ENCODE measurements at regions not wholly inside any gene's neighbourhood (a gene's known extent, or its start where the extent isn't known, plus 50 kb on each side); places are given as distances from the start of the nearest gene placed in this dataset.
A peak's percentile ranks its signal among the peaks of the same experiment; 100 is the strongest.

DNA sequence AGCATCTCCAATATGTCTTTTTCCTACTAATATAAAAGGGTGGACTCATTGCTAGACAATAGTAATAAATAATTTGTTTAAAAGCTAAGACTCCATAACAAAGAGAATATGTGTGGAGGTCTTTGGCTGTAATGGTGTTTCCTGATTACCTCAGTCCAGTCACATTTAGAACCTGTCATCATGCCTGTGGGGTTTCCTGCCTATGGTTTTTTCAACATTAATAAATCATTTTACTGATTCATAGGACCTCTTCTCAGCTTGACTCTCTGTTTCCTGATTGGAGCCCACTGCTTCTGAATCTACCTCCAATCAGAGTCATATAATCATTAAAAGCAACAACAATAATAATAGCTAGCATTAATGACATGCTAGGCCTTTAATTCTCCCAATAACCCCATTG, 52.4 kb upstream of the GNAI1 start:
- Histone ChIP-seq H3K9me3 (replicated peaks in 1 of 11) (peaks cover 0 to 8% (median 0%) of the 10 kb centered on the region in 11 experiments; a peak in 8 of 22 replicates), H3K27ac (no peak overlapping the region), H3K4me1 (peaks cover 8 to 15% (median 10%) of the 10 kb centered on the region in 10 experiments; a peak in 15 of 20 replicates), H3K9ac (no peak overlapping the region), H4K20me1 (no peaks in the 10 kb centered on the region), H3K4me2 (no peak overlapping the region), H3K27me3 (no peaks in the 10 kb centered on the region), H3K4me3 (no peak overlapping the region), H3K36me3 (no peaks in the 10 kb centered on the region)
- TF ChIP-seq Cebpa-rat (IDR thresholded peaks at IDR 0.05) = no peak

DNA sequence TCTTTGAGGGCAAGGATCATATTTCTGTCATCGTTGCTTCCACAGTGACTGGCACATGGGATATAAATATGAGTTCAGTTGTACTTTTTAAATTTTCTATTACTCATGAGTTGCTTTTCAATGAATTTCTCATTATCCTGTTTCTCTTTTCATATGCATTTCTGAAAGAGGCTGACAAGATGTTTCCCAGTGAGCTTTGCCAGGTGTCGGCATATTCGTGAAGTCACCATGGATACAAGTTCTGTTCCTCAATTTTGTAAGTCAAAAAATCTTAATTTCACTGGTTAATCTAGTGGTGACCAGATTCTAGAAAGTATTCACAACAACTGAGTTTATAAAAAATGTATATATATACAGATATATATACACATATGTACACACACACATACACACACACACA, 55.7 kb upstream of the GNAI1 start:
- H3K4me2 ChIP-seq = peak overlapping the region in 6 of 11 experiments; percentile 53 to 77 (median 62); a peak in 8 of 22 replicates
- H3K9ac ChIP-seq = no peak overlapping the region
- H3K27me3 ChIP-seq = no peaks in the 10 kb centered on the region
- no peaks in the 10 kb centered on the region for H4K20me1 ChIP-seq
- H3K27ac ChIP-seq = peak overlapping the region in 1 of 11 experiments; percentile 30; a peak in 1 of 22 replicates
- 0 out of 20 replicates have a peak overlapping the region, but pooled peaks of 1 of the 10 experiments have one; percentile 20 for H3K4me3 ChIP-seq
- peaks cover 0 to 7% (median 0%) of the 10 kb centered on the region in 11 experiments; a peak in 6 of 22 replicates for H3K9me3 ChIP-seq (replicated peaks in 1 of 11)
- TF ChIP-seq Cebpa-rat (IDR thresholded peaks at IDR 0.05) = no peak
- H3K36me3 ChIP-seq = no peaks in the 10 kb centered on the region
- H3K4me1 ChIP-seq = peaks cover 8 to 15% (median 10%) of the 10 kb centered on the region in 10 experiments; a peak in 15 of 20 replicates

DNA sequence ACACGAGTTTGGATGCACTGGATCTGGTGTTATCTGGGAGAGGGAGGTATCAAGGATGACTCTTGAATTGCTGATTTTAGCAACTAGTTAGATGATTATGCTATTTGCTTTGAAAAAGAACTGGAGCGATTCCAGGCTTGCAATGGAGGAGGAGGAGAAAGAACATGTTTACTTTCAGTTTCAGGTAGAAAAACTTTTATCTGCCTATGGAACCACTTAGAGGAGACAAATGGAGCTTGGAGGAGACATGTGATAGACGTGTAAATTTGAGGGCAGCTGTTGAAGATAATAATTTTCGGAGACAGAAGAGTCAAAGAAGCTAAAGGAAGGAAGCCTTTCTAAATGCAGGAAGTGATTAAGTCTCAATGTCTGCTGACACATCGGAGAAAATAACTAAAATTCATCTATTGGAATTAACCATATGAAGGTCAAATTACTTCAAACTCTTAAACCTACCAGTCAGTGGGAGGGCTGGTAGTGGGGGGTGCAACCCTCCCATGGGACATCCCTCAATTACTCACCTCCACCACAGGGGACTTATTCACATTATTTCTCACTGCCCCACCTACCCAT, 56.4 kb upstream of the GNAI1 start:
- no peaks in the 10 kb centered on the region for H3K36me3 ChIP-seq
- H3K9me3 ChIP-seq (replicated peaks in 1 of 11) = peaks cover 0 to 7% (median 0%) of the 10 kb centered on the region in 11 experiments; a peak in 6 of 22 replicates
- peak overlapping the region in 5 of 10 experiments; percentile 4 to 20 (median 19); a peak in 4 of 20 replicates for H3K4me3 ChIP-seq
- no peak for TF ChIP-seq Cebpa-rat (IDR thresholded peaks at IDR 0.05)
- H3K4me1 ChIP-seq = peaks cover 8 to 15% (median 10%) of the 10 kb centered on the region in 10 experiments; a peak in 15 of 20 replicates
- H3K4me2 ChIP-seq = peak overlapping the region; percentile 39 to 77 (median 53)
- H3K27ac ChIP-seq = peak overlapping the region in 3 of 11 experiments; percentile 8 to 47 (median 30); a peak in 4 of 22 replicates
- H4K20me1 ChIP-seq = no peaks in the 10 kb centered on the region
- peak overlapping the region in 1 of 11 experiments; percentile 34; a peak in 1 of 22 replicates for H3K9ac ChIP-seq
- no peaks in the 10 kb centered on the region for H3K27me3 ChIP-seq

DNA sequence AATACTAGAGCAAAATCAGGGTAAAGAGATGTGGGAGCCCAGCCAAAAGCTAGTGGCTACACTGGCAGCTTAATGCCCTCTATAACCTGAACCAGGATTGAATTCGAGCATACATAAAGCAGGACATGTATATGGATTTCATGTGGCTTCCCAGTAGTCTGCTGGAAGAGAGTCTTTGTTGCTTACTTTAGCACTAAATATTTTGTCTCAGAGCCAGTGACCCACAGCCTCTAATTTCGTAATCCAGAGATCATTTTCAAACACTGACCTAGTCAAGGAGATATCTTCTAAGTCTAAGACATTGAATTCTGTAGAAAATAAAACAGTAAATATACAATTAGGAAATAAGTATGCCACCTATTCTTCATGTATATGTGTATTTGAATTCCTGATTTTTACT, 64.2 kb upstream of the GNAI1 start:
- H3K9me3 ChIP-seq (replicated peaks in 1 of 11) = peaks cover 13 to 31% (median 19%) of the 10 kb centered on the region in 11 experiments
- TF ChIP-seq Cebpa-rat (IDR thresholded peaks at IDR 0.05) = no peak
- H3K27ac ChIP-seq = no peak overlapping the region
- no peak overlapping the region for H3K9ac ChIP-seq
- no peaks in the 10 kb centered on the region for H3K36me3 ChIP-seq
- H3K27me3 ChIP-seq = no peaks in the 10 kb centered on the region
- no peak overlapping the region for H3K4me2 ChIP-seq
- H4K20me1 ChIP-seq = no peaks in the 10 kb centered on the region
- no peaks in the 10 kb centered on the region for H3K4me1 ChIP-seq
- H3K4me3 ChIP-seq = no peak overlapping the region

DNA sequence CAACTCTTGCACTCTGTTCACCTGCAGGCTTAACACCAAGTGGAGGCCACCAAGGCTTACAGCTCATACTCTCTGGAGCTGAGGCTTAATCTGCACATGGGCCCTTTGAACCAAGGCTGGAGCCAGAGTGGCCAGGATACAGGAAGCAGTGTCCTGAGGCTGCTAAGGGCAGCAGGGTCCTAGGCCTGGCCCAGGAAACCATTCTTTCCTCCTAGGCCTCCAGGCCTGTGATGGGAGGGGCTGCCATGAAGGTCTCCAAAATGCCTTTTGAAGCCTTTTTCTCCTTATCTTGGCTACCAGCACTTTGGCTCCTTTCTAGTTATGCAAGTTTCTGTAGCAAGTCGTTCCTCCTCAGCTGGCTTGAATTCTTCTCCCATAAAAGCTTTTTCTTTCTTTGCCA, 68.0 kb upstream of the GNAI1 start:
- Histone ChIP-seq H3K27me3 (no peaks in the 10 kb centered on the region), H3K9me3 (replicated peaks in 1 of 11) (peaks cover 13 to 21% (median 18%) of the 10 kb centered on the region in 11 experiments), H3K4me3 (no peak overlapping the region), H3K4me1 (no peaks in the 10 kb centered on the region), H3K4me2 (no peak overlapping the region), H3K9ac (no peak overlapping the region), H3K27ac (no peak overlapping the region), H3K36me3 (no peaks in the 10 kb centered on the region), H4K20me1 (no peaks in the 10 kb centered on the region)
- no peak for TF ChIP-seq Cebpa-rat (IDR thresholded peaks at IDR 0.05)

DNA sequence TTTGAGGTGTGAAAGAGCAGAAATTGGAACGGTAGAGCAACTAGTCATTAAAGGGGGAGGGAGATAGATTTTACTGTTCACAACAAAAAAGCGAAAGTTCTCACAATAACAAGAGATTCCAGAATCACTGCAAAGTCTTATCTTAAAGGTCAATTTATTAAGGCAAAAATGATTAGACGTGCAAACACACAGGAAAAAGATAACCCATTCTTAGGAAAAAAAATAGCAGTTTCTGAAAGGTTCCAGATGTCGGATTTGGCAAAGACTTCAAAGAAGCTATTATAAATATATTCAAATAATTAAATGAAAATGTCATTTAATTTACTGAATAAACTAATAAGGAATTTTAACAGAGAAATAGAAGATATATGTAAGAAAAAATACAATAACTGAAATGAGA, 70.8 kb upstream of the GNAI1 start:
- no peak overlapping the region for H3K4me2 ChIP-seq
- H3K9ac ChIP-seq = no peak overlapping the region
- H3K36me3 ChIP-seq = no peaks in the 10 kb centered on the region
- H3K4me3 ChIP-seq = no peak overlapping the region
- H3K27ac ChIP-seq = no peak overlapping the region
- H3K9me3 ChIP-seq (replicated peaks in 1 of 11) = peaks cover 13 to 21% (median 18%) of the 10 kb centered on the region in 11 experiments
- no peaks in the 10 kb centered on the region for H4K20me1 ChIP-seq
- H3K4me1 ChIP-seq = no peaks in the 10 kb centered on the region
- H3K27me3 ChIP-seq = no peaks in the 10 kb centered on the region
- TF ChIP-seq Cebpa-rat (IDR thresholded peaks at IDR 0.05) = no peak

DNA sequence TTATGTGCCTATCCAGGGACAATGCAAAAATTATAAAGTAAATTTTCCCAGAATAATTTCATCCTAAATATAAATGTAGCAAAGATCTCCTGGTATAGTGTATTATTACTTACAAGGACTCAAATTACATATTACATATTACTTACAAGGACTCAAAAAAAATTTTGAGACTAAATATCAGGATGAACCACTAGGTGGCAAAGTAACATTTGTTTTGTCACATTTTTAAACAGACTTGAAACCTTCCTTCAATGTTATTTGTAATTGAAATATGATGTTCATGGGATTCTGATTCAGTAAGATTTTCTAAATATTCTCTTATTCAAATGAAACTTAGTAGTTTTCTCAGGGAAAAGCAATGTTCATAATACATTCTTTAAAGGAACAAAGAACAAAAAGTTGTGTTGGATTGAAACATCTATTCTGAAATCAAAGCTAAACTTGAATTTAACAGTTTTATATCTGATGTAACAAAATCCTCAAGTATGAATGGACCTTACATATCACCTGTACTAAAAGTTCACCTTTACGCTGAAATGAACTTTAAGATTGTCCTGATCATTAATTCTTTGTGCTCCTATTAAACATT, 74.3 kb upstream of the GNAI1 start:
- Histone ChIP-seq H3K4me3 (no peak overlapping the region), H3K9me3 (replicated peaks in 1 of 11) (peaks cover 0 to under 1% (median 0%) of the 10 kb centered on the region in 11 experiments; a peak in 1 of 22 replicates), H3K36me3 (no peaks in the 10 kb centered on the region), H4K20me1 (no peaks in the 10 kb centered on the region), H3K4me1 (no peaks in the 10 kb centered on the region), H3K4me2 (no peak overlapping the region), H3K9ac (no peak overlapping the region), H3K27me3 (no peaks in the 10 kb centered on the region), H3K27ac (no peak overlapping the region)
- no peak for TF ChIP-seq Cebpa-rat (IDR thresholded peaks at IDR 0.05)

DNA sequence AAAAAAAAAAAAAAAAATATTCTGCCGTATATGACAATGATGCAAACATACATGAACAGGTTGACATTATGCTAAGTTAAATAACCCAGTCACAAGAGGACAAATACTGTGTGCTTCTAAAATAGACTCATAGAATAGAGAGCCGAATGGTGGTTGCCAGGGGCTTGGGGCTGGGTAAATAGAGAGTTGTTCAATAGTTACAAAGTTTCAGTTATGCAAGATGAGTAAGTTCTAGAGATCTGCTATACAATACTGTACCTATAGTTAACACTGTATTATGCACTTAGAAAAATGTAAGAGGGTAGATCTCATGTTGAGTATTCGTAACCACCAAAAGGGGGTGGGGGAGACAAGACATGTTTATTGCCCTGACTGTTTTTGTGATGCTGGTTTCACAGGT, 77.1 kb upstream of the GNAI1 start:
- H3K9ac ChIP-seq = no peak overlapping the region
- no peaks in the 10 kb centered on the region for H4K20me1 ChIP-seq
- H3K9me3 ChIP-seq (replicated peaks in 1 of 11) = no peaks in the 10 kb centered on the region
- no peak for TF ChIP-seq Cebpa-rat (IDR thresholded peaks at IDR 0.05)
- H3K4me3 ChIP-seq = no peak overlapping the region
- H3K4me2 ChIP-seq = no peak overlapping the region
- no peaks in the 10 kb centered on the region for H3K27me3 ChIP-seq
- no peaks in the 10 kb centered on the region for H3K36me3 ChIP-seq
- no peak overlapping the region for H3K27ac ChIP-seq
- no peaks in the 10 kb centered on the region for H3K4me1 ChIP-seq

DNA sequence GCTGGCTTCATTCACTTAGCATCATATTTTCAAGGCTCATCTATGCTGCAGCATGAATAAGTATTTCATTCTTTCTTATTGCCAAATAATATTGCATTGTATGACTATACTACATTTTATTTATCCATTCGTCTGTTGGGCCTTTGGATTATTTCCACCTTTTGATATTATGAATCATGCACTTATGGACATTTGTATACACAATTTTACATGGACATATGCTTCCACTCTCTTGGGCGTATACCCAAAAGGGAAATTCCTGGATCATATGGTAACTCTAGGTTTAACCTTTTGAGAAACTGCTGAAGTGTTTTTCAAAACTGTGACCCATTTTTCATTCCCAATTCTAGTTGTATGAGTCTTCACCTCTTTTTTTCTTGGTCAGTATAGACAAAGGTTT, 80.3 kb upstream of the GNAI1 start:
- Histone ChIP-seq H3K27me3 (no peaks in the 10 kb centered on the region), H3K4me1 (no peaks in the 10 kb centered on the region), H3K9me3 (replicated peaks in 1 of 11) (no peaks in the 10 kb centered on the region), H3K4me2 (no peak overlapping the region), H3K9ac (no peak overlapping the region), H3K36me3 (no peaks in the 10 kb centered on the region), H3K4me3 (no peak overlapping the region), H4K20me1 (no peaks in the 10 kb centered on the region), H3K27ac (no peak overlapping the region)
- no peak for TF ChIP-seq Cebpa-rat (IDR thresholded peaks at IDR 0.05)

DNA sequence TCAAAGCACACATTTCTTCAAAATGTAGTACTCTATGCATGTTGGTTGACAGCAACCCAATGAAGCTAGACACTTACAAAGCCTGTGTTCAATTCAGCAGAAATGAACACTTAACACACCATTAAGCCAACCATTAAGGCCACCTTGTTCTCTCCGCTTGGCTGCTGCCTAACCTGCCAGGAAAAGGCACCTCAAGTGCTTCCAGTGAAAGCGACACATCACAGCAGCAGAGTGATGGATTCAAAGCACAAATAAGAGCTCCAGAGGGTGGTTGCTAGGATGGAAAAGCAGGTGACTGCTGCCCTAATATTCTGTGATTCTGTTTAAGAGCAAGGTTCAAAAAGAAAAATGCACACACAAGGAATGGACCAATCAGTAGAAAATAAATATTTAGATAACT, 81.5 kb upstream of the GNAI1 start:
- H3K4me1 ChIP-seq = no peaks in the 10 kb centered on the region
- H4K20me1 ChIP-seq = no peaks in the 10 kb centered on the region
- H3K9me3 ChIP-seq (replicated peaks in 1 of 11) = no peaks in the 10 kb centered on the region
- H3K4me3 ChIP-seq = no peak overlapping the region
- no peak overlapping the region for H3K4me2 ChIP-seq
- no peak for TF ChIP-seq Cebpa-rat (IDR thresholded peaks at IDR 0.05)
- H3K9ac ChIP-seq = no peak overlapping the region
- H3K36me3 ChIP-seq = no peaks in the 10 kb centered on the region
- H3K27ac ChIP-seq = no peak overlapping the region
- no peaks in the 10 kb centered on the region for H3K27me3 ChIP-seq
